IMR-90 (cell line): ENCODE measurements at regions not wholly inside any gene's neighbourhood (a gene's known extent, or its start where the extent isn't known, plus 50 kb on each side); places are given as distances from the start of the nearest gene placed in this dataset.

Source experiments
- ATAC-seq: fragments of 200-7000 bp; cut with Tn5 transposase; 2 replicates; pipeline ENCODE4 v1.9.1; 2020; ENCODE audit warnings: low read depth, mild to moderate bottlenecking, moderate library complexity
- BruUV-seq: library from RNA; stranded (reverse); fragments of 400-500 nt; replicated peaks from 2 replicates; lab custom pipeline; 2021; lab: Mats Ljungman, UMichigan
- CTCF ChIA-PET: fragments of 300-600 bp; formaldehyde crosslinking; extraction: SDS; loops from one replicate; lab custom pipeline; 2021; ENCODE audit warnings: antibody characterized with exemption; lab: Yijun Ruan, JAX
- POLR2A ChIA-PET: fragments of 300-600 bp; sonication (Branson Sonifier 250); formaldehyde crosslinking; loops from one replicate; lab custom pipeline; 2022; ENCODE audit warnings: antibody characterized with exemption; ENCODE audit not compliant: unreplicated experiment; lab: Charles Lee
- DNase-seq: peaks from one replicate; pipeline ENCODE4 v3.0.0; 2013
- H2AFZ ChIP-seq: replicated peaks from 2 replicates; pipeline ENCODE3; 2013; ENCODE audit warnings: low read length, mild to moderate bottlenecking; ENCODE audit not compliant: poor library complexity
- H2AK5ac ChIP-seq: 2 replicates; pipeline ENCODE4 v1.6.1; 2013; ENCODE audit warnings: low read depth, low read length, inconsistent platforms
- H2AK9ac ChIP-seq: replicated peaks from 2 replicates; pipeline ENCODE3; 2013; ENCODE audit warnings: mild to moderate bottlenecking, low read depth, low read length, moderate library complexity; ENCODE audit not compliant: poor library complexity
- H2BK120ac ChIP-seq: 2 replicates; pipeline ENCODE4 v1.6.1; 2013; ENCODE audit warnings: low read depth, low read length, inconsistent platforms
- H2BK15ac ChIP-seq: 3 replicates; pipeline ENCODE4 v1.6.1; 2013; ENCODE audit warnings: low read depth, low read length, inconsistent platforms
- H2BK20ac ChIP-seq: 2 replicates; pipeline ENCODE4 v1.6.1; 2013; ENCODE audit warnings: low read depth, mild to moderate bottlenecking, inconsistent platforms, low read length, moderate library complexity
- H2BK5ac ChIP-seq: 2 replicates; pipeline ENCODE4 v1.6.1; 2013; ENCODE audit warnings: mild to moderate bottlenecking, low read depth, low read length, inconsistent platforms; ENCODE audit not compliant: poor library complexity, severe bottlenecking
- H3K14ac ChIP-seq: replicated peaks from 2 replicates; pipeline ENCODE4 v1.6.1; 2013; ENCODE audit warnings: low read depth, low read length, inconsistent platforms
- H3K18ac ChIP-seq: 2 replicates; pipeline ENCODE4 v1.6.1; 2013; ENCODE audit warnings: low read depth, low read length, control low read depth
- H3K23ac ChIP-seq: 2 replicates; pipeline ENCODE4 v1.6.1; 2013; ENCODE audit warnings: low read depth, low read length, inconsistent platforms
- H3K27ac ChIP-seq: 2 replicates; pipeline ENCODE4 v1.5.1; 2013; ENCODE audit warnings: mild to moderate bottlenecking, control low read depth, low read length; ENCODE audit not compliant: insufficient read depth
- H3K27me3 ChIP-seq: 2 replicates; pipeline ENCODE4 v1.6.1; 2013; ENCODE audit warnings: low read length; ENCODE audit not compliant: control insufficient read depth, insufficient read depth
- H3K36me3 ChIP-seq: 2 replicates; pipeline ENCODE4 v1.6.1; 2013; ENCODE audit warnings: low read length, mixed read lengths; ENCODE audit not compliant: control insufficient read depth, insufficient read depth
- H3K4ac ChIP-seq: 2 replicates; pipeline ENCODE4 v1.6.1; 2013; ENCODE audit warnings: low read depth, low read length, inconsistent platforms
- H3K4me1 ChIP-seq: 2 replicates; pipeline ENCODE4 v1.6.1; 2013; ENCODE audit warnings: low read length, mixed read lengths; ENCODE audit not compliant: control insufficient read depth, insufficient read depth
- H3K4me2 ChIP-seq: 2 replicates; pipeline ENCODE4 v1.6.1; 2013; ENCODE audit warnings: low read depth, mild to moderate bottlenecking, control low read depth, low read length, moderate library complexity
- H3K4me3 ChIP-seq: 2 replicates; pipeline ENCODE4 v1.5.1; 2013; ENCODE audit warnings: low read depth, mild to moderate bottlenecking, control low read depth, low read length, moderate library complexity; ENCODE audit not compliant: insufficient read depth
- H3K56ac ChIP-seq: 2 replicates; pipeline ENCODE4 v1.6.1; 2013; ENCODE audit warnings: low read length, inconsistent platforms; ENCODE audit not compliant: insufficient read depth; ENCODE audit errors: extremely low read depth
- H3K79me1 ChIP-seq, 2 experiments: 2 replicates each; pipeline ENCODE4 v1.6.1; 2013; ENCODE audit warnings: low read length in 2 of 2, inconsistent platforms in 1 of 2, low read depth in 1 of 2
- H3K9ac ChIP-seq: 2 replicates; pipeline ENCODE4 v1.6.1; 2013; ENCODE audit warnings: low read depth, low read length, control low read depth
- H3K9me1 ChIP-seq: 2 replicates; pipeline ENCODE4 v1.6.1; 2013; ENCODE audit warnings: low read length, inconsistent platforms; ENCODE audit not compliant: insufficient read depth
- H3K9me3 ChIP-seq: 2 replicates; pipeline ENCODE4 v1.6.1; 2013; ENCODE audit warnings: low read length; ENCODE audit not compliant: control insufficient read depth, insufficient read depth
- H4K20me1 ChIP-seq: 2 replicates; pipeline ENCODE4 v1.6.1; 2013; ENCODE audit warnings: low read length, inconsistent platforms; ENCODE audit not compliant: insufficient read depth
- H4K5ac ChIP-seq: 2 replicates; pipeline ENCODE4 v1.6.1; 2013; ENCODE audit warnings: mild to moderate bottlenecking, low read depth, low read length, control low read depth
- H4K8ac ChIP-seq, 2 experiments: 2 replicates each; pipeline ENCODE4 v1.6.1; 2013; ENCODE audit warnings: low read depth in 2 of 2, low read length in 2 of 2, control low read depth in 1 of 2, inconsistent platforms in 1 of 2
- H4K91ac ChIP-seq: 2 replicates; pipeline ENCODE4 v1.6.1; 2013; ENCODE audit warnings: low read depth, low read length, inconsistent platforms; ENCODE audit not compliant: insufficient read depth
- BHLHE40 ChIP-seq: fragments of 150-350 bp; IDR thresholded peaks from 2 replicates; pipeline ENCODE4 v1.6.1; 2016; ENCODE audit warnings: mild to moderate bottlenecking, low read depth, low read length
- CEBPB ChIP-seq: IDR thresholded peaks from 2 replicates; pipeline ENCODE4 v1.6.1; 2012; ENCODE audit warnings: low read depth, low read length, improper control_type of control experiment
- CHD1 ChIP-seq: IDR thresholded peaks from 2 replicates; pipeline ENCODE4 v1.6.1; 2012; ENCODE audit warnings: low read depth, low read length, improper control_type of control experiment
- RFX5 ChIP-seq: IDR thresholded peaks from 2 replicates; pipeline ENCODE4 v1.8.0; 2012; ENCODE audit warnings: low read depth, mild to moderate bottlenecking, low read length, moderate library complexity
- WGBS, 2 experiments: methylation state at CpG; one replicate each; pipeline versions ENCODE4 v1.1.5 to v1.1.7; 2013; ENCODE audit warnings: missing lambda C conversion rate in 2 of 2; ENCODE audit not compliant: insufficient read length in 1 of 2; ENCODE audit errors: extremely low coverage in 2 of 2; 5-methylcytosine and 5-hydroxymethylcytosine counted together
- dilution Hi-C: fragments of 300-500 bp; cut with HindIII; formaldehyde crosslinking; loops from one replicate; pipeline ENCODE4 v1.14.3; 2018; ENCODE audit warnings: low sequenced_read_pairs; ENCODE audit not compliant: unreplicated experiment
- in situ Hi-C: fragments of 300-500 bp; cut with MboI; formaldehyde crosslinking; loops from 3 replicates; pipeline ENCODE4 v1.14.3; 2019; ENCODE audit warnings: low sequenced_read_pairs, inconsistent platforms, mixed read lengths
- intact Hi-C: fragments of 100-400 bp; cut with micrococcal nuclease; formaldehyde crosslinking; loops from 2 replicates; pipeline ENCODE4 v1.10.0; 2022

DNA sequence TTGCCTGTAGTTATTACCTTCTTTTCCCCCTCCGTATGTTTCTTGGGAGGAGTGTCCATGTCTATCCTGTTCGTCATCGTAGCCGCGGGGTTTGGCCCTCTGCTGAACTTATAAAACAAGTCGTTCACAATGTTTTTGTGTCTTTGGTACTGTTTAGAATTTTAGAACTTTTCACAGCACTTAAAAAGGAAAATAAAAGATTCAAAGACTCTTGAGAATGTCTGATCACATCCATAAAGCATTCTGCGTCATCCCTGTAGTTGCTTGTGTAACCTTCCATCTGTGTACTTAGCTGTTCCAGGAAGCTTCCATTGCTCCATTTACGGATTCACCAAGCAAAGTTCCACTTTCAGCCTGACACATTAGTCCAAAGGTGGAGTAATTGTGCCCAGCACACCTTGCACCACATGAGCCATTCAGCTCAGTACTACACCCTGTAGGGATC lies 677.1 kb upstream of the NR2F2 start:
- Histone ChIP-seq H3K18ac (0 out of 2 replicates have a peak overlapping the region, but pooled peaks have one; percentile 39), H2BK120ac (no peak overlapping the region), H2BK20ac (0 out of 2 replicates have a peak overlapping the region, but pooled peaks have one; percentile 16), H3K9me1 (no peaks in the 10 kb centered on the region), H2AK5ac (no peak overlapping the region), H2BK5ac (no peak overlapping the region), H4K8ac (no peak overlapping the region), H4K5ac (no peak overlapping the region), H3K4me1 (peaks cover 2% of the 10 kb centered on the region; the same call in 1 of the 2 replicates), H3K4ac (0 out of 2 replicates have a peak overlapping the region, but pooled peaks have one; percentile 37), H4K20me1 (no peaks in the 10 kb centered on the region), H2BK15ac (no peak overlapping the region), H3K27me3 (no peaks in the 10 kb centered on the region), H3K9ac (no peak overlapping the region), H3K56ac (no peak overlapping the region), H3K4me3 (no peak overlapping the region), H3K14ac (0 out of 2 replicates have a peak overlapping the region, but pooled peaks have one; percentile 18), H3K9me3 (no peaks in the 10 kb centered on the region), H4K91ac (no peak overlapping the region; the same call in 1 of the 2 replicates), H3K23ac (no peak overlapping the region), H2AK9ac (no peak overlapping the region), H3K36me3 (no peaks in the 10 kb centered on the region), H3K4me2 (no peak overlapping the region), H3K79me1 (no peaks in the 10 kb centered on the region), H3K27ac (no peak overlapping the region), H2AFZ (no peak overlapping the region)
- ChIA-PET CTCF (interaction anchor here (0.6 kb wide), 1 partner anchor 141 kb away, joined by 3 read pairs; no protein-coding TSS in a partner anchor), POLR2A (no interaction called here)
- dilution Hi-C loops (no loop called here), intact Hi-C loops (loop anchor here (10.0 kb wide), 1 partner anchor 671 kb away; no protein-coding TSS in a partner anchor), in situ Hi-C loops (no loop called here)
- ATAC-seq (no peak), DNase-seq (no peak)
- no CpG with 5 or more reads among the region's 8 CpGs for WGBS, 2 experiments
- BruUV-seq, result no TSS peak
- TF ChIP-seq CEBPB (no peak), BHLHE40 (no peak), CHD1 (no peak), RFX5 (no peak)
